ENCODE measurements at regions not wholly inside any gene's neighbourhood (a gene's known extent, or its start where the extent isn't known, plus 50 kb on each side); places are given as distances from the start of the nearest gene placed in this dataset.

DNA sequence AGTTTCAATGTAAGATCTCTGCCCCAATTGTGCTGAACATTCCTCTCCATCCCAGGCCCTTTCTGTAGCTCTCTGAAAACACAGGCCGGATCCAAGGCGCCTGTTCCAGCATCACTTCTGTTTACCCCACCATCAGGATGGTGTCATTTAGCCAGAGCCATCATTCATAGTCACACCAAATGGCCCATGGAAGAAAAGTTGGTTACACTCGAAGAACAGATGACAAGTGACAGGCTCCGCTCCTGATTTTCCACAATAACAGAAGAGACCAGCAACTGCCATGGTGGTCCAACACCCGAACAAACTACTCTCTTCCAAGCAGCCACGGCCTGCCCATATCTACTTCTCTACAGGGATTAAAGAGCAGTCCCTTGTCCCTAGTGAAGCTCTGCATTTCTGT is 59.9 kb upstream of the PROX1 start:
- TF ChIP-seq, protein P1, sequence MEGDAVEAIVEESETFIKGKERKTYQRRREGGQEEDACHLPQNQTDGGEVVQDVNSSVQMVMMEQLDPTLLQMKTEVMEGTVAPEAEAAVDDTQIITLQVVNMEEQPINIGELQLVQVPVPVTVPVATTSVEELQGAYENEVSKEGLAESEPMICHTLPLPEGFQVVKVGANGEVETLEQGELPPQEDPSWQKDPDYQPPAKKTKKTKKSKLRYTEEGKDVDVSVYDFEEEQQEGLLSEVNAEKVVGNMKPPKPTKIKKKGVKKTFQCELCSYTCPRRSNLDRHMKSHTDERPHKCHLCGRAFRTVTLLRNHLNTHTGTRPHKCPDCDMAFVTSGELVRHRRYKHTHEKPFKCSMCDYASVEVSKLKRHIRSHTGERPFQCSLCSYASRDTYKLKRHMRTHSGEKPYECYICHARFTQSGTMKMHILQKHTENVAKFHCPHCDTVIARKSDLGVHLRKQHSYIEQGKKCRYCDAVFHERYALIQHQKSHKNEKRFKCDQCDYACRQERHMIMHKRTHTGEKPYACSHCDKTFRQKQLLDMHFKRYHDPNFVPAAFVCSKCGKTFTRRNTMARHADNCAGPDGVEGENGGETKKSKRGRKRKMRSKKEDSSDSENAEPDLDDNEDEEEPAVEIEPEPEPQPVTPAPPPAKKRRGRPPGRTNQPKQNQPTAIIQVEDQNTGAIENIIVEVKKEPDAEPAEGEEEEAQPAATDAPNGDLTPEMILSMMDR (IDR thresholded peaks at IDR 0.05 in 4 of 5, conservative IDR thresholded peaks at IDR 0.05 in 1 of 5), result no peak
- TF ChIP-seq POLR2A (IDR thresholded peaks at IDR 0.05), result no peak
